ENCODE measurements at regions not wholly inside any gene's neighbourhood (a gene's known extent, or its start where the extent isn't known, plus 50 kb on each side); places are given as distances from the start of the nearest gene placed in this dataset.

- TF ChIP-seq ZNF740 (CRISPR knock-in tag; IDR thresholded peaks at IDR 0.05) (no peak), ZNF740 (tag; IDR thresholded peaks at IDR 0.05) (no peak), BACH1 (tag; IDR thresholded peaks at IDR 0.05) (no peak), ZNF76 (CRISPR knock-in tag; IDR thresholded peaks at IDR 0.05; ENCODE audit: borderline replicate concordance) (no peak), GATAD2A (IDR thresholded peaks at IDR 0.05) (no peak), ZNF253 (CRISPR knock-in tag; conservative IDR thresholded peaks at IDR 0.05) (no peak), TAF9B (IDR thresholded peaks at IDR 0.05; ENCODE audit: partially characterized antibody) (no peak), ZNF398 (CRISPR knock-in tag; IDR thresholded peaks at IDR 0.05) (no peak), ZBTB26 (CRISPR knock-in tag; IDR thresholded peaks at IDR 0.05) (no peak), HDAC1 (IDR thresholded peaks at IDR 0.05) (0 out of 4 replicates have a peak, but pooled peaks of 1 of the 2 experiments have one; percentile 8), POLR2AphosphoS2 (IDR thresholded peaks at IDR 0.05; ENCODE audit: low read length) (no peak), TFAP4 (CRISPR knock-in tag; IDR thresholded peaks at IDR 0.05; ENCODE audit: borderline replicate concordance) (no peak), ZNF146 (CRISPR knock-in tag; IDR thresholded peaks at IDR 0.05; ENCODE audit: unreplicated experiment) (no peak), SIX5 (IDR thresholded peaks at IDR 0.05; ENCODE audit: borderline replicate concordance in 1 of 2, insufficient read depth in 1 of 2, low read depth in 1 of 2, low read length in 2 of 2) (no peak), SFPQ (IDR thresholded peaks at IDR 0.05; ENCODE audit: low read depth, low read length) (no peak), ZNF3 (CRISPR knock-in tag; IDR thresholded peaks at IDR 0.05) (no peak), EP400 (IDR thresholded peaks at IDR 0.05) (no peak), DNMT1 (IDR thresholded peaks at IDR 0.05) (no peak), MAFF (IDR thresholded peaks at IDR 0.05; ENCODE audit: low read length) (no peak), TAF7 (tag; IDR thresholded peaks at IDR 0.05) (no peak), RAD21 (CRISPR knock-in tag; conservative IDR thresholded peaks at IDR 0.05 in 1 of 2, IDR thresholded peaks at IDR 0.05 in 1 of 2) (peak in 1 of 2 experiments; percentile 29; a peak in 2 of 4 replicates), HMBOX1 (IDR thresholded peaks at IDR 0.05) (no peak)
Measured at GRCh38 chr20:50348096-50348495, 157.5 kb downstream of the CEBPB start (continued).

Measured in K562 (cell line).